HepG2 (cell line): ENCODE measurements at regions not wholly inside any gene's neighbourhood (a gene's known extent, or its start where the extent isn't known, plus 50 kb on each side); places are given as distances from the start of the nearest gene placed in this dataset.

Experiments
- ATF7 ChIP-seq, 2 experiments: fragments of 450-650 bp in 1 of 2; sonication (generic) in 1 of 2; formaldehyde crosslinking in 1 of 2; IDR thresholded peaks; 2 replicates each; pipeline versions ENCODE4 v1.4.0 to v1.6.1; 2016 to 2020; ENCODE audit warnings: antibody characterized with exemption in 1 of 2, mild to moderate bottlenecking in 1 of 2, missing genetic modification reagents in 1 of 2
- CEBPG ChIP-seq: IDR thresholded peaks from 2 replicates; pipeline ENCODE4 v1.6.1; 2016
- E2F5 ChIP-seq: sonication (generic); formaldehyde crosslinking; conservative IDR thresholded peaks from 2 replicates; pipeline ENCODE4 v1.4.0; 2020; ENCODE audit warnings: missing genetic modification reagents
- GFI1 ChIP-seq: sonication (generic); formaldehyde crosslinking; IDR thresholded peaks from 2 replicates; pipeline ENCODE4 v1.5.0; 2020; ENCODE audit warnings: missing genetic modification reagents, mild to moderate bottlenecking, borderline replicate concordance
- JDP2 ChIP-seq: sonication (generic); formaldehyde crosslinking; IDR thresholded peaks from 2 replicates; pipeline ENCODE4 v1.8.1; 2022; ENCODE audit warnings: missing genetic modification reagents, borderline replicate concordance
- KDM6A ChIP-seq: IDR thresholded peaks from 2 replicates; pipeline ENCODE4 v1.6.1; 2016; ENCODE audit warnings: low read depth
- KLF13 ChIP-seq: sonication (generic); formaldehyde crosslinking; IDR thresholded peaks from 2 replicates; pipeline ENCODE4 v1.4.0; 2020; ENCODE audit warnings: mild to moderate bottlenecking, missing genetic modification reagents
- KLF6 ChIP-seq: IDR thresholded peaks from 2 replicates; pipeline ENCODE4 v1.8.0; 2016; ENCODE audit warnings: missing biosample characterization, missing genetic modification reagents
- NR2F1 ChIP-seq, 2 experiments: fragments of 450-650 bp in 1 of 2; formaldehyde crosslinking in 1 of 2; IDR thresholded peaks; 2 replicates each; pipeline versions ENCODE4 v1.5.0 to v1.6.1; 2016 to 2020; ENCODE audit warnings: mild to moderate bottlenecking in 1 of 2, missing compliant biosample characterization in 1 of 2, missing genetic modification reagents in 1 of 2, moderate library complexity in 1 of 2
- PHF21A ChIP-seq: sonication (generic); formaldehyde crosslinking; IDR thresholded peaks from 2 replicates; pipeline ENCODE4 v1.5.0; 2020; ENCODE audit warnings: mild to moderate bottlenecking, missing genetic modification reagents
- POLR2A ChIP-seq, 2 experiments: IDR thresholded peaks; 2 replicates each; pipeline ENCODE4 v1.6.1; 2011; ENCODE audit warnings: low read depth in 2 of 2, low read length in 2 of 2, mild to moderate bottlenecking in 1 of 2, moderate library complexity in 1 of 2; ENCODE audit not compliant: insufficient read depth in 1 of 2
- PRDM15 ChIP-seq: sonication (generic); formaldehyde crosslinking; IDR thresholded peaks from 2 replicates; pipeline ENCODE4 v1.4.0; 2020; ENCODE audit warnings: missing genetic modification reagents
- SRSF4 ChIP-seq: fragments of 200-400 bp; formaldehyde crosslinking; IDR thresholded peaks from one replicate; pipeline ENCODE4 v1.6.1; 2018; ENCODE audit warnings: mild to moderate bottlenecking, low read depth, low read length, moderate library complexity; ENCODE audit not compliant: poor library complexity, severe bottlenecking
- TFDP2 ChIP-seq: sonication (generic); formaldehyde crosslinking; IDR thresholded peaks from 2 replicates; pipeline ENCODE4 v1.4.0; 2020; ENCODE audit warnings: missing genetic modification reagents
- ZBED4 ChIP-seq: sonication (generic); formaldehyde crosslinking; IDR thresholded peaks from 2 replicates; pipeline ENCODE4 v1.4.0; 2020; ENCODE audit warnings: missing genetic modification reagents, borderline replicate concordance
- ZNF34 ChIP-seq: sonication (generic); formaldehyde crosslinking; IDR thresholded peaks from 2 replicates; pipeline ENCODE4 v1.4.0; 2020; ENCODE audit warnings: mild to moderate bottlenecking, missing genetic modification reagents, borderline replicate concordance
- ZNF512B ChIP-seq: sonication (generic); formaldehyde crosslinking; IDR thresholded peaks from 2 replicates; pipeline ENCODE4 v1.5.1; 2020; ENCODE audit warnings: missing genetic modification reagents, mild to moderate bottlenecking, borderline replicate concordance
- ZNF614 ChIP-seq: IDR thresholded peaks from 2 replicates; pipeline ENCODE4 v1.6.1; 2018; ENCODE audit warnings: missing biosample characterization, missing genetic modification reagents, inconsistent platforms, borderline replicate concordance

- TF ChIP-seq ZBED4 (CRISPR knock-in tag) = no peak
- no peak for TF ChIP-seq KLF6
- no peak for TF ChIP-seq ZNF34
- TF ChIP-seq POLR2A (IDR thresholded peaks at IDR 0.05; ENCODE audit: insufficient read depth in 1 of 2, low read depth in 2 of 2, low read length in 2 of 2) = no peak
- no peak for TF ChIP-seq JDP2
- TF ChIP-seq PHF21A (CRISPR knock-in tag) = no peak
- TF ChIP-seq NR2F1 (CRISPR knock-in tag; IDR thresholded peaks at IDR 0.05) = 0 out of 4 replicates have a peak, but pooled peaks of 1 of the 2 experiments have one; percentile 44
- no peak for TF ChIP-seq SRSF4
- no peak for TF ChIP-seq CEBPG (CRISPR knock-in tag)
- TF ChIP-seq KLF13 = no peak
- TF ChIP-seq GFI1 = no peak
- no peak for TF ChIP-seq PRDM15 (CRISPR knock-in tag)
- peak; percentile 16; the same call in 1 of the 2 replicates for TF ChIP-seq ATF7 (IDR thresholded peaks at IDR 0.05)
- TF ChIP-seq ATF7 (CRISPR knock-in tag; IDR thresholded peaks at IDR 0.05) = no peak
- no peak for TF ChIP-seq ZNF614 (CRISPR knock-in tag)
- no peak for TF ChIP-seq ZNF512B (CRISPR knock-in tag)
- no peak for TF ChIP-seq TFDP2 (CRISPR knock-in tag)
- no peak for TF ChIP-seq E2F5 (CRISPR knock-in tag)
- no peak for TF ChIP-seq KDM6A (CRISPR knock-in tag)
Measured at GRCh38 chr12:60577607-60578006, 981.8 kb downstream of the SLC16A7 start (continued).
